GM19452 (cell line): ENCODE measurements at regions not wholly inside any gene's neighbourhood (a gene's known extent, or its start where the extent isn't known, plus 50 kb on each side); places are given as distances from the start of the nearest gene placed in this dataset.
"Not testable (repeated sequence)": the region's sequence is repeated elsewhere in the genome, so short reads cannot be mapped to it uniquely, and the experiment has no call there.

Source experiments
- ATAC-seq: cut with Tn5 transposase; IDR thresholded peaks from one replicate; pipeline ENCODE4 v1.9.1; 2021; ENCODE audit not compliant: unreplicated experiment

- no peak for ATAC-seq
Observed at GRCh38 chr22:25281675-25282345, 62.4 kb downstream of the CRYBB2 start.

- no peak for ATAC-seq
Observed at GRCh38 chr22:25282346-25282670, 62.9 kb downstream of the CRYBB2 start.

GRCh38 chr22:25282671-25283561 lies 63.5 kb downstream of the CRYBB2 start:
- ATAC-seq: no peak

- not testable (repeated sequence) for ATAC-seq
Observed at GRCh38 chr22:25288481-25288880, 69.0 kb downstream of the CRYBB2 start.

- not testable (repeated sequence) for ATAC-seq
Observed at GRCh38 chr22:25301912-25302311, 82.5 kb downstream of the CRYBB2 start.

GRCh38 chr22:25309586-25309985 lies 90.1 kb downstream of the CRYBB2 start:
- ATAC-seq: not testable (repeated sequence)

- ATAC-seq: not testable (repeated sequence)
Observed at GRCh38 chr22:25311924-25312323, 92.5 kb downstream of the CRYBB2 start.

- no peak for ATAC-seq
Observed at GRCh38 chr22:25318081-25318823, 98.8 kb downstream of the CRYBB2 start.

- no peak for ATAC-seq
Observed at GRCh38 chr22:25327018-25327755, 107.7 kb downstream of the CRYBB2 start.

- ATAC-seq: no peak
Observed at GRCh38 chr22:25331050-25331449, 111.6 kb downstream of the CRYBB2 start.

GRCh38 chr22:25331911-25332310 lies 112.5 kb downstream of the CRYBB2 start:
- ATAC-seq: not testable (repeated sequence)

- no peak for ATAC-seq
Observed at GRCh38 chr22:25332386-25332785, 112.9 kb downstream of the CRYBB2 start.

GRCh38 chr22:25334162-25334490 lies 114.7 kb downstream of the CRYBB2 start:
- no peak for ATAC-seq

GRCh38 chr22:25334631-25335030 lies 115.2 kb downstream of the CRYBB2 start:
- ATAC-seq: not testable (repeated sequence)

- ATAC-seq: not testable (repeated sequence)
Observed at GRCh38 chr22:25335276-25335675, 115.8 kb downstream of the CRYBB2 start.

- not testable (repeated sequence) for ATAC-seq
Observed at GRCh38 chr22:25340536-25340935, 121.1 kb downstream of the CRYBB2 start.

- not testable (repeated sequence) for ATAC-seq
Observed at GRCh38 chr22:25344366-25344765, 124.9 kb downstream of the CRYBB2 start.

- ATAC-seq: no peak
Observed at GRCh38 chr22:25346859-25347751, 127.7 kb downstream of the CRYBB2 start.

- no peak for ATAC-seq
Observed at GRCh38 chr22:25347752-25348102, 128.3 kb downstream of the CRYBB2 start.

GRCh38 chr22:25348391-25348790 lies 129.0 kb downstream of the CRYBB2 start:
- ATAC-seq: no peak
